ENCODE measurements at regions not wholly inside any gene's neighbourhood (a gene's known extent, or its start where the extent isn't known, plus 50 kb on each side); places are given as distances from the start of the nearest gene placed in this dataset.

DNA sequence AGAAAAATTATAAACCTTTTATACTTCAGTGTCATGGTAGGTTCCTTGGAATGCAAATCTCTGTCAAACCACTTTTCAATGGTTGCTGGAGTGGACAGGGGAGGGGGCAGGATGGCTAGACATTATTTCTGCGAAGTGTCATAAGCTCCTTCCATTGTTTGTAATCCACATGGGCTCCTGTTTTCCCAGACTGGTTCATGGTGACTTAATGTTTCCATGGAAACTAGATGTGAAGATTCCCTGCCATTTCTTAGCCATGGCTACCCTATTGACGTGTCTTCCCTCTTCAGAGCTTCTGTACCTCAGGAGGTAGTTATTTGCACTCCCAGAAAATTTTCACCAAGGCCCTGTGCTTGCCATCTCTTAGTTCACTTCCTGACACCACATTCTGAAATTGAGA is 95.3 kb downstream of the UFM1 start (continued):
- no peak for TF ChIP-seq ZBTB4 (CRISPR knock-in tag; IDR thresholded peaks at IDR 0.05)
- no peak for TF ChIP-seq E2F4 (IDR thresholded peaks at IDR 0.05; ENCODE audit: low read depth, low read length)
- TF ChIP-seq ZZZ3 (IDR thresholded peaks at IDR 0.05; ENCODE audit: control insufficient read depth, insufficient read length, low read depth) = no peak

DNA sequence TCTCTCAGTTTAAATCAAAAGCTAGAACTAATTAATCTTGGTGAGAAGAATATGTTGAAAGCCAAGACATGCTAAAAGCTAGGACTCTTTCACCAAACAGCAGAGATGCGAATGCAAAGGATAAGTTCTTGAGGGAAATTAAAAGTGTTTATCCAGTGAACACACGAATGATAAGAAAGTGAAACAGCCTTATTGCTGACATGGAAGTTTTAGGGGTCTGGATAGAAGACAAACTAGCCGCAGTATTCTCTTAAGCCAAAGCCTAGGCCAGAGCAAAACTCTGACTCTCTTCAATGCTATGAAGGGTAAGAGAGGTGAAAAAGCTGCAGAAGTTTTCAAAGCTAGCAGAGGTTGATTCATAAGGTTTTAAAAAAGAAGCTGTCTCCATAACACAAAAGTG is 103.0 kb downstream of the UFM1 start:
- H3K4me3 ChIP-seq = no peak overlapping the region
- ATAC-seq (no peak), FAIRE-seq (no peak), DNase-seq (ENCODE audit: low read depth, low spot score) (no peak)
- ChIA-PET POLR2A (no interaction called here), SMC1A (ENCODE audit: uncharacterized antibody, unreplicated experiment) (interaction anchor here (1.2 kb wide), 1 partner anchor 27 kb away, joined by 3 read pairs; no protein-coding TSS in a partner anchor), CTCF (no interaction called here), RAD21 (ENCODE audit: unreplicated experiment) (no interaction called here)
- intact Hi-C loops (cut with micrococcal nuclease; ENCODE audit: unreplicated experiment) (no loop called here), in situ Hi-C loops (cut with MboI) (no loop called here)
- H3K4me2 ChIP-seq (ENCODE audit: control insufficient read depth, insufficient read depth) = no peak overlapping the region
- H3K9me3 ChIP-seq (replicated peaks; ENCODE audit: control insufficient read depth, insufficient read depth, low read length) = no peaks in the 10 kb centered on the region
- no peaks in the 10 kb centered on the region for H3K79me2 ChIP-seq (ENCODE audit: control insufficient read depth, insufficient read depth, low read length)
- H3K36me3 ChIP-seq (ENCODE audit: control insufficient read depth in 2 of 2, insufficient read depth in 2 of 2, low read length in 1 of 2) = no peaks in the 10 kb centered on the region
- no peaks in the 10 kb centered on the region for H4K20me1 ChIP-seq (ENCODE audit: control insufficient read depth, insufficient read depth)
- H2AFZ ChIP-seq (ENCODE audit: control insufficient read depth, low read depth, low read length) = no peak overlapping the region
- 31% methylated on average over 3 of the region's 3 CpGs for WGBS (ENCODE audit: insufficient coverage, insufficient replicate concordance, low lambda C conversion rate, missing lambda C conversion rate)
- no peaks in the 10 kb centered on the region for H3K27me3 ChIP-seq (replicated peaks in 1 of 2; ENCODE audit: control insufficient read depth in 2 of 2, insufficient read depth in 2 of 2, low read length in 1 of 2)
- no peak overlapping the region for H3K27ac ChIP-seq (ENCODE audit: control insufficient read depth, insufficient read depth)
- BruUV-seq (replicated peaks) = no TSS peak
- H3K4me1 ChIP-seq (ENCODE audit: control insufficient read depth, insufficient read depth, low read length) = no peaks in the 10 kb centered on the region
- H3K9ac ChIP-seq (ENCODE audit: control insufficient read depth, insufficient read depth, low read length) = no peak overlapping the region
- no peak for TF ChIP-seq ZNF24 (IDR thresholded peaks at IDR 0.05)
- no peak for TF ChIP-seq BACH1 (IDR thresholded peaks at IDR 0.05; ENCODE audit: borderline replicate concordance)
- no peak for TF ChIP-seq ATF3 (IDR thresholded peaks at IDR 0.05; ENCODE audit: borderline replicate concordance, extremely low read depth, low read depth, low read length)
- TF ChIP-seq, protein P1, sequence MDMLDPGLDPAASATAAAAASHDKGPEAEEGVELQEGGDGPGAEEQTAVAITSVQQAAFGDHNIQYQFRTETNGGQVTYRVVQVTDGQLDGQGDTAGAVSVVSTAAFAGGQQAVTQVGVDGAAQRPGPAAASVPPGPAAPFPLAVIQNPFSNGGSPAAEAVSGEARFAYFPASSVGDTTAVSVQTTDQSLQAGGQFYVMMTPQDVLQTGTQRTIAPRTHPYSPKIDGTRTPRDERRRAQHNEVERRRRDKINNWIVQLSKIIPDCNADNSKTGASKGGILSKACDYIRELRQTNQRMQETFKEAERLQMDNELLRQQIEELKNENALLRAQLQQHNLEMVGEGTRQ (IDR thresholded peaks at IDR 0.05; ENCODE audit: borderline replicate concordance, low read depth, low read length) = no peak
- TF ChIP-seq, protein P2, sequence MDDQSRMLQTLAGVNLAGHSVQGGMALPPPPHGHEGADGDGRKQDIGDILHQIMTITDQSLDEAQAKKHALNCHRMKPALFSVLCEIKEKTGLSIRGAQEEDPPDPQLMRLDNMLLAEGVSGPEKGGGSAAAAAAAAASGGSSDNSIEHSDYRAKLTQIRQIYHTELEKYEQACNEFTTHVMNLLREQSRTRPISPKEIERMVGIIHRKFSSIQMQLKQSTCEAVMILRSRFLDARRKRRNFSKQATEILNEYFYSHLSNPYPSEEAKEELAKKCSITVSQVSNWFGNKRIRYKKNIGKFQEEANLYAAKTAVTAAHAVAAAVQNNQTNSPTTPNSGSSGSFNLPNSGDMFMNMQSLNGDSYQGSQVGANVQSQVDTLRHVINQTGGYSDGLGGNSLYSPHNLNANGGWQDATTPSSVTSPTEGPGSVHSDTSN (IDR thresholded peaks at IDR 0.05; ENCODE audit: insufficient replicate concordance, low read depth, low read length) = no peak
- no peak for TF ChIP-seq STAT1 (conservative IDR thresholded peaks at IDR 0.05)
- TF ChIP-seq MYB (IDR thresholded peaks at IDR 0.05; ENCODE audit: borderline replicate concordance, low read depth, low read length) = no peak
- no peak for TF ChIP-seq JUNB (IDR thresholded peaks at IDR 0.05)
- TF ChIP-seq JUND (IDR thresholded peaks at IDR 0.05; ENCODE audit: low read depth, low read length) = no peak
- no peak for TF ChIP-seq ZBTB11 (CRISPR knock-in tag; IDR thresholded peaks at IDR 0.05)

All from GM12878 (cell line).